Activated naive CD8-positive, alpha-beta T cell treated with anti-CD3 and anti-CD28 coated beads, Interleukin-2, amount 50 U/mL, for 24 hours (primary cell): ENCODE measurements at regions not wholly inside any gene's neighbourhood (a gene's known extent, or its start where the extent isn't known, plus 50 kb on each side); places are given as distances from the start of the nearest gene placed in this dataset.

ENCODE experiments used
- ATAC-seq: fragments of 150-1000 bp; cut with Tn5 transposase; one replicate; pipeline ENCODE4 v1.10.0; 2021
- DNase-seq: peaks from one replicate; pipeline ENCODE4 v3.0.0; 2021
- H3K27ac Mint-ChIP-seq: one replicate; pipeline ENCODE4 v1.8.0; 2021; ENCODE audit warnings: mild to moderate bottlenecking, mixed read lengths
- H3K27me3 Mint-ChIP-seq: one replicate; pipeline ENCODE4 v1.8.0; 2021; ENCODE audit warnings: mixed read lengths
- H3K36me3 Mint-ChIP-seq: one replicate; pipeline ENCODE4 v1.8.0; 2021; ENCODE audit warnings: low read depth, mixed read lengths
- H3K4me1 Mint-ChIP-seq: one replicate; pipeline ENCODE4 v1.8.0; 2021; ENCODE audit warnings: mixed read lengths
- H3K4me3 Mint-ChIP-seq: one replicate; pipeline ENCODE4 v1.8.0; 2021; ENCODE audit warnings: mild to moderate bottlenecking, moderate library complexity, mixed read lengths
- H3K9me3 Mint-ChIP-seq: one replicate; pipeline ENCODE4 v1.8.0; 2021; ENCODE audit warnings: mixed read lengths

- Mint-ChIP-seq H3K9me3 (no peaks in the 10 kb centered on the region), H3K27ac (no peak overlapping the region)
- no peak for ATAC-seq
Observed at GRCh38 chr22:27625769-27626674, 175.5 kb downstream of the MN1 start.

GRCh38 chr22:27626675-27627443 lies 174.7 kb downstream of the MN1 start:
- H3K36me3 Mint-ChIP-seq, result no peaks in the 10 kb centered on the region
- H3K4me3 Mint-ChIP-seq, result no peak overlapping the region
- H3K27me3 Mint-ChIP-seq, result peaks cover 2% of the 10 kb centered on the region
- DNase-seq, result no peak
- no peak overlapping the region for H3K27ac Mint-ChIP-seq
- ATAC-seq, result no peak
- no peaks in the 10 kb centered on the region for H3K4me1 Mint-ChIP-seq
- H3K9me3 Mint-ChIP-seq, result peaks cover 3% of the 10 kb centered on the region

More at GRCh38 chr22:27625769-27626674, 175.5 kb downstream of the MN1 start:
- no peak overlapping the region for H3K4me3 Mint-ChIP-seq
- no peaks in the 10 kb centered on the region for H3K4me1 Mint-ChIP-seq
- H3K27me3 Mint-ChIP-seq, result peaks cover 2% of the 10 kb centered on the region
- no peak for DNase-seq
- no peaks in the 10 kb centered on the region for H3K36me3 Mint-ChIP-seq

- DNase-seq, result no peak
- Mint-ChIP-seq H3K36me3 (no peaks in the 10 kb centered on the region), H3K27ac (no peak overlapping the region), H3K27me3 (peaks cover 2% of the 10 kb centered on the region), H3K9me3 (peaks cover 3% of the 10 kb centered on the region), H3K4me1 (no peaks in the 10 kb centered on the region), H3K4me3 (no peak overlapping the region)
- no peak for ATAC-seq
Observed at GRCh38 chr22:27627444-27627833, 174.1 kb downstream of the MN1 start.

- H3K27me3 Mint-ChIP-seq, result peaks cover 2% of the 10 kb centered on the region
- H3K36me3 Mint-ChIP-seq, result no peaks in the 10 kb centered on the region
Observed at GRCh38 chr22:27627901-27628300, 173.7 kb downstream of the MN1 start.

GRCh38 chr22:27628341-27628740 lies 173.2 kb downstream of the MN1 start:
- Mint-ChIP-seq H3K9me3 (peaks cover 3% of the 10 kb centered on the region), H3K27me3 (peaks cover 2% of the 10 kb centered on the region), H3K4me1 (no peaks in the 10 kb centered on the region), H3K27ac (no peak overlapping the region), H3K4me3 (no peak overlapping the region), H3K36me3 (no peaks in the 10 kb centered on the region)
- no peak for ATAC-seq
- no peak for DNase-seq

More at GRCh38 chr22:27627901-27628300, 173.7 kb downstream of the MN1 start:
- Mint-ChIP-seq H3K9me3 (peaks cover 3% of the 10 kb centered on the region), H3K4me3 (no peak overlapping the region), H3K4me1 (no peaks in the 10 kb centered on the region), H3K27ac (no peak overlapping the region)
- no peak for DNase-seq
- ATAC-seq, result no peak

- ATAC-seq (no peak), DNase-seq (no peak)
- H3K4me3 Mint-ChIP-seq, result no peak overlapping the region
- no peak overlapping the region for H3K27ac Mint-ChIP-seq
- no peaks in the 10 kb centered on the region for H3K36me3 Mint-ChIP-seq
- peaks cover 3% of the 10 kb centered on the region for H3K9me3 Mint-ChIP-seq
- H3K4me1 Mint-ChIP-seq, result no peaks in the 10 kb centered on the region
- H3K27me3 Mint-ChIP-seq, result peaks cover 9% of the 10 kb centered on the region
Observed at GRCh38 chr22:27628891-27629631, 172.5 kb downstream of the MN1 start.

- no peaks in the 10 kb centered on the region for H3K36me3 Mint-ChIP-seq
- ATAC-seq (no peak), DNase-seq (no peak)
- H3K27ac Mint-ChIP-seq, result no peak overlapping the region
- no peaks in the 10 kb centered on the region for H3K4me1 Mint-ChIP-seq
- H3K4me3 Mint-ChIP-seq, result no peak overlapping the region
- H3K27me3 Mint-ChIP-seq, result peaks cover 9% of the 10 kb centered on the region
- H3K9me3 Mint-ChIP-seq, result peaks cover 3% of the 10 kb centered on the region
Observed at GRCh38 chr22:27629908-27630673, 171.5 kb downstream of the MN1 start.

GRCh38 chr22:27630754-27631153 lies 170.8 kb downstream of the MN1 start:
- peaks cover 3% of the 10 kb centered on the region for H3K9me3 Mint-ChIP-seq
- no peaks in the 10 kb centered on the region for H3K36me3 Mint-ChIP-seq
- DNase-seq (no peak), ATAC-seq (no peak)
- H3K27me3 Mint-ChIP-seq, result peaks cover 9% of the 10 kb centered on the region
- no peak overlapping the region for H3K27ac Mint-ChIP-seq
- H3K4me1 Mint-ChIP-seq, result no peaks in the 10 kb centered on the region
- H3K4me3 Mint-ChIP-seq, result no peak overlapping the region

- H3K36me3 Mint-ChIP-seq, result no peaks in the 10 kb centered on the region
- peaks cover 3% of the 10 kb centered on the region for H3K9me3 Mint-ChIP-seq
- H3K27ac Mint-ChIP-seq, result no peak overlapping the region
- no peak overlapping the region for H3K4me3 Mint-ChIP-seq
- no peak for ATAC-seq
- H3K27me3 Mint-ChIP-seq, result peaks cover 16% of the 10 kb centered on the region
- no peak for DNase-seq
- H3K4me1 Mint-ChIP-seq, result no peaks in the 10 kb centered on the region
Observed at GRCh38 chr22:27631641-27632040, 169.9 kb downstream of the MN1 start.

- Mint-ChIP-seq H3K27me3 (peaks cover 18% of the 10 kb centered on the region), H3K36me3 (no peaks in the 10 kb centered on the region), H3K4me3 (no peak overlapping the region), H3K9me3 (peaks cover 3% of the 10 kb centered on the region), H3K4me1 (no peaks in the 10 kb centered on the region), H3K27ac (no peak overlapping the region)
- ATAC-seq (no peak), DNase-seq (no peak)
Observed at GRCh38 chr22:27632451-27633295, 168.9 kb downstream of the MN1 start.

- H3K9me3 Mint-ChIP-seq, result peaks cover 3% of the 10 kb centered on the region
- H3K27me3 Mint-ChIP-seq, result peaks cover 18% of the 10 kb centered on the region
- no peak overlapping the region for H3K4me3 Mint-ChIP-seq
- no peak overlapping the region for H3K27ac Mint-ChIP-seq
- ATAC-seq (no peak), DNase-seq (no peak)
- no peaks in the 10 kb centered on the region for H3K36me3 Mint-ChIP-seq
- H3K4me1 Mint-ChIP-seq, result no peaks in the 10 kb centered on the region
Observed at GRCh38 chr22:27633296-27633871, 168.2 kb downstream of the MN1 start.

- H3K4me1 Mint-ChIP-seq, result no peaks in the 10 kb centered on the region
- H3K27ac Mint-ChIP-seq, result no peak overlapping the region
- H3K9me3 Mint-ChIP-seq, result peaks cover 3% of the 10 kb centered on the region
- H3K4me3 Mint-ChIP-seq, result no peak overlapping the region
- H3K27me3 Mint-ChIP-seq, result peaks cover 18% of the 10 kb centered on the region
- DNase-seq (no peak), ATAC-seq (no peak)
- H3K36me3 Mint-ChIP-seq, result no peaks in the 10 kb centered on the region
Observed at GRCh38 chr22:27634043-27634740, 167.4 kb downstream of the MN1 start.
